Mucosa of rectum (tissue), 2 donors: ENCODE measurements at regions not wholly inside any gene's neighbourhood (a gene's known extent, or its start where the extent isn't known, plus 50 kb on each side); places are given as distances from the start of the nearest gene placed in this dataset.
"Not testable (repeated sequence)": the region's sequence is repeated elsewhere in the genome, so short reads cannot be mapped to it uniquely, and the experiment has no call there.

Experiments used
- H3K27ac ChIP-seq, 2 donors: one replicate each; pipeline ENCODE4 v1.7.0; 2013; ENCODE audit warnings: inconsistent platforms in 2 of 2, low read depth in 2 of 2, low read length in 2 of 2
- H3K27me3 ChIP-seq, 2 donors: one replicate each; pipeline ENCODE4 v1.7.0; 2013; ENCODE audit warnings: low read length in 2 of 2; ENCODE audit not compliant: control insufficient read depth in 2 of 2, insufficient read depth in 2 of 2
- H3K36me3 ChIP-seq, 2 donors: one replicate each; pipeline ENCODE4 v1.7.0; 2013; ENCODE audit warnings: low read length in 2 of 2; ENCODE audit not compliant: control insufficient read depth in 2 of 2, insufficient read depth in 2 of 2
- H3K4me1 ChIP-seq, 2 donors: one replicate each; pipeline ENCODE4 v1.7.0; 2013; ENCODE audit warnings: low read length in 2 of 2, mild to moderate bottlenecking in 1 of 2; ENCODE audit not compliant: control insufficient read depth in 2 of 2, insufficient read depth in 2 of 2
- H3K4me3 ChIP-seq, 2 donors: one replicate each; pipeline ENCODE4 v1.7.0; 2013; ENCODE audit warnings: low read length in 2 of 2
- H3K9ac ChIP-seq, 2 donors: one replicate each; pipeline ENCODE4 v1.7.0; 2013; ENCODE audit warnings: low read length in 2 of 2, low read depth in 1 of 2, mild to moderate bottlenecking in 1 of 2
- H3K9me3 ChIP-seq, 2 donors: one replicate each; pipeline ENCODE4 v1.7.0; 2013; ENCODE audit warnings: low read length in 2 of 2; ENCODE audit not compliant: control insufficient read depth in 2 of 2
- donor health status: healthy.
- donor health status: Normal muscosa, but diverticular disease.

GRCh38 chr17:45586651-45586934 is 96.1 kb upstream of the PLEKHM1 start:
- H3K36me3 ChIP-seq, H3K9me3 ChIP-seq, H3K9ac ChIP-seq, H3K4me3 ChIP-seq, H3K27ac ChIP-seq, H3K27me3 ChIP-seq: not testable (repeated sequence)
- peaks cover 12 to 18% of the 10 kb centered on the region in 2 donors for H3K4me1 ChIP-seq

GRCh38 chr17:45592433-45592923 is 102.0 kb upstream of the PLEKHM1 start:
- not testable (repeated sequence) for H3K9ac ChIP-seq, H3K27ac ChIP-seq, H3K27me3 ChIP-seq, H3K4me3 ChIP-seq, H3K36me3 ChIP-seq, H3K9me3 ChIP-seq, H3K4me1 ChIP-seq

- H3K9ac ChIP-seq, H3K27me3 ChIP-seq, H3K27ac ChIP-seq, H3K4me1 ChIP-seq, H3K36me3 ChIP-seq, H3K9me3 ChIP-seq, H3K4me3 ChIP-seq: not testable (repeated sequence)
Measured at GRCh38 chr17:45596347-45596746, 105.8 kb upstream of the PLEKHM1 start.

GRCh38 chr17:45600052-45601012 is 109.8 kb upstream of the PLEKHM1 start:
- not testable (repeated sequence) for H3K27me3 ChIP-seq, H3K36me3 ChIP-seq, H3K4me3 ChIP-seq, H3K9me3 ChIP-seq, H3K4me1 ChIP-seq, H3K27ac ChIP-seq, H3K9ac ChIP-seq

GRCh38 chr17:45601013-45601412 is 110.5 kb upstream of the PLEKHM1 start:
- not testable (repeated sequence) for H3K36me3 ChIP-seq, H3K4me3 ChIP-seq, H3K27ac ChIP-seq

GRCh38 chr17:45601605-45602539 is 111.4 kb upstream of the PLEKHM1 start:
- H3K36me3 ChIP-seq, H3K27ac ChIP-seq, H3K9ac ChIP-seq, H3K4me1 ChIP-seq, H3K27me3 ChIP-seq, H3K9me3 ChIP-seq, H3K4me3 ChIP-seq: not testable (repeated sequence)

More at GRCh38 chr17:45601013-45601412, 110.5 kb upstream of the PLEKHM1 start:
- H3K9me3 ChIP-seq, H3K4me1 ChIP-seq, H3K27me3 ChIP-seq, H3K9ac ChIP-seq: not testable (repeated sequence)

GRCh38 chr17:45605751-45606150 is 115.2 kb upstream of the PLEKHM1 start:
- not testable (repeated sequence) for H3K27me3 ChIP-seq, H3K36me3 ChIP-seq, H3K4me1 ChIP-seq, H3K4me3 ChIP-seq, H3K9ac ChIP-seq, H3K27ac ChIP-seq, H3K9me3 ChIP-seq

GRCh38 chr17:45619984-45620405 is 129.5 kb upstream of the PLEKHM1 start:
- not testable (repeated sequence) for H3K27ac ChIP-seq, H3K4me1 ChIP-seq, H3K27me3 ChIP-seq, H3K9me3 ChIP-seq, H3K36me3 ChIP-seq, H3K9ac ChIP-seq
- peak overlapping the region; percentile 39 to 46 for H3K4me3 ChIP-seq

GRCh38 chr17:45620468-45620867 is 129.9 kb upstream of the PLEKHM1 start:
- not testable (repeated sequence) for H3K4me1 ChIP-seq, H3K27ac ChIP-seq, H3K9me3 ChIP-seq, H3K36me3 ChIP-seq, H3K27me3 ChIP-seq
- Histone ChIP-seq H3K4me3 (peak overlapping the region in 1 of 2 donors; percentile 30), H3K9ac (peak overlapping the region in 1 of 2 donors; percentile 33)

- not testable (repeated sequence) for H3K36me3 ChIP-seq, H3K4me3 ChIP-seq
Measured at GRCh38 chr17:45621087-45621486, 130.6 kb upstream of the PLEKHM1 start.

More at GRCh38 chr17:45621087-45621486, 130.6 kb upstream of the PLEKHM1 start:
- H3K27ac ChIP-seq, H3K9me3 ChIP-seq, H3K27me3 ChIP-seq, H3K4me1 ChIP-seq, H3K9ac ChIP-seq: not testable (repeated sequence)
